ENCODE measurements at regions not wholly inside any gene's neighbourhood (a gene's known extent, or its start where the extent isn't known, plus 50 kb on each side); places are given as distances from the start of the nearest gene placed in this dataset.

DNA sequence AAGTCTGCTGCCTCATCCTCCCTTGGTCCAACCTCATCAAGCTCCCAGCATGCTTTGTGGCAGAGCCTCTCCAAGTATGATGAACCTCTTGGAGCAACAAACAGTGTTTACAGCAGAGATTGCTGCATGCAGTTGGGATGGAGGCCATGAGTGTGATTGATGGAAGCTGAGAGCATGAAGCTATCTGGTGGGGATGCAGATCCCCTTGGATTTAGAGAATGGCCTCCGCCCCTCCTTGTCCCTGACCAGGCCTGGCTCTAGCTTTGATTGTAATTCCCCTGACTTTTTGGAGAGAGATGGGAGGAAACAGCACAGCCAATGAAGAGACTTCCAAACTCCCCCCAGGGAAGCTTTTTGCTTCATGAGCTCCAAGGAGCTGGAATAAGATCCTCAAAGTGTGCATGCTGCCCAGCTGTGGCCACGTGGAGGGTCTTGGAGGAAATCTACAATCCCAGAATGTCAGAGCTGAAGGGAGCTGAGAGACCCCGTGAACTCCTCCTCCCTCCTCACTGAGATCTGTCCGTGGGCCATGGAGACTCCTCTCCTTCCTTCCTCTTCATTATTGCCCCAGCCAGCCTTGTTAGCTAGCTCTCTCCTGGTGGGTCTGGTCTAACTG lies 165.3 kb upstream of the USP24 start:
- no peak for DNase-seq (ENCODE audit: extremely low spot score)
- ChIA-PET CTCF (interaction anchor here (0.7 to 2.4 kb wide), 6 partner anchors 7 to 1204 kb away, joined by 3 to 9 read pairs (median 3); no protein-coding TSS in a partner anchor), POLR2A (no interaction called here)
- TF ChIP-seq, protein P1, sequence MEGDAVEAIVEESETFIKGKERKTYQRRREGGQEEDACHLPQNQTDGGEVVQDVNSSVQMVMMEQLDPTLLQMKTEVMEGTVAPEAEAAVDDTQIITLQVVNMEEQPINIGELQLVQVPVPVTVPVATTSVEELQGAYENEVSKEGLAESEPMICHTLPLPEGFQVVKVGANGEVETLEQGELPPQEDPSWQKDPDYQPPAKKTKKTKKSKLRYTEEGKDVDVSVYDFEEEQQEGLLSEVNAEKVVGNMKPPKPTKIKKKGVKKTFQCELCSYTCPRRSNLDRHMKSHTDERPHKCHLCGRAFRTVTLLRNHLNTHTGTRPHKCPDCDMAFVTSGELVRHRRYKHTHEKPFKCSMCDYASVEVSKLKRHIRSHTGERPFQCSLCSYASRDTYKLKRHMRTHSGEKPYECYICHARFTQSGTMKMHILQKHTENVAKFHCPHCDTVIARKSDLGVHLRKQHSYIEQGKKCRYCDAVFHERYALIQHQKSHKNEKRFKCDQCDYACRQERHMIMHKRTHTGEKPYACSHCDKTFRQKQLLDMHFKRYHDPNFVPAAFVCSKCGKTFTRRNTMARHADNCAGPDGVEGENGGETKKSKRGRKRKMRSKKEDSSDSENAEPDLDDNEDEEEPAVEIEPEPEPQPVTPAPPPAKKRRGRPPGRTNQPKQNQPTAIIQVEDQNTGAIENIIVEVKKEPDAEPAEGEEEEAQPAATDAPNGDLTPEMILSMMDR (IDR thresholded peaks at IDR 0.05; ENCODE audit: control extremely low read depth, extremely low read depth, low read depth, missing control alignments): no peak

DNA sequence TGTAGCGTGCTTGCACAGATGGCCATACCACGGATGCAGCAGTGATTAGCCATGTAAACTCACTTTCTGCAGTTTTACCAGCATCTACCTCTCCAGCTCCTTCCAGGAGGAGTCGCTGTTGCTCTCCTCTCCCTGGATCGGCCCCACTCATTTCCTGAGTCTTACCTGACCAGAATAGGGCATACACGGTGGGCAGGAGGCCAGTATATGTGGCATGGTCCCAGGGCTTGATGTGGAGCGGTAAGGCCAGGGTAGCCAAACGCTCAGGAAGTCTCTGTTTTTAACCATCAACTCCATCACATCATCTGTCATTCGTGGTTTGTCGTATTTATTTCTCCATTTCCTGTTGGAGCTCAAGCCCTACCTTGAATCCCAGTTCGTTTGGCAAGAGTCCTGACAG lies 163.4 kb upstream of the USP24 start:
- DNase-seq (ENCODE audit: extremely low spot score): peak; percentile 19
- TF ChIP-seq, protein P1 (IDR thresholded peaks at IDR 0.05; ENCODE audit: control extremely low read depth, extremely low read depth, low read depth, missing control alignments): peak; percentile 21
- POLR2A ChIA-PET: no interaction called here
- CTCF ChIA-PET: interaction anchor here (0.9 to 2.4 kb wide), 8 partner anchors 8 to 1205 kb away, joined by 3 to 19 read pairs (median 4); no protein-coding TSS in a partner anchor

DNA sequence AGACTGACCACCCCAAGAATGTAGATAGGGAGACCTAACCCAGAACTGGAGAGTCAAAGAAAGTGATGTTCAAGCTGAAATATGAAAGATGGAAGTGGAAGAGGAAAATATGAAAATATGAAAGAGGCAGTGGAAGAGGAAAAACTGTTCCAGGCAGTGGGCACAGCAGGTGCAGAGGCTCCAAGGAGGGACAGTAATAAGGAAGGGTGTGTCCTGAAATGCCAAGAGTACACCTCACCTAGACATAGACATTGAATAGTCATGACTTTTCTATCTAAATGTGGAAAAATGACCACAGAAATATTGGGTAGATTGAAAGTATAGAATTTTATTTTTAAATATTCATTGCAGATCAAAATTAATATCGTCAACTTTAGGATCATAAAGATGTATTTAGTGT lies 161.7 kb upstream of the USP24 start:
- TF ChIP-seq, protein P1 (IDR thresholded peaks at IDR 0.05; ENCODE audit: control extremely low read depth, extremely low read depth, low read depth, missing control alignments): no peak
- ChIA-PET CTCF (interaction anchor here (0.6 to 5.0 kb wide), 13 partner anchors 7 to 1332 kb away, joined by 3 to 35 read pairs (median 6); no protein-coding TSS in a partner anchor), POLR2A (no interaction called here)
- no peak for DNase-seq (ENCODE audit: extremely low spot score)

DNA sequence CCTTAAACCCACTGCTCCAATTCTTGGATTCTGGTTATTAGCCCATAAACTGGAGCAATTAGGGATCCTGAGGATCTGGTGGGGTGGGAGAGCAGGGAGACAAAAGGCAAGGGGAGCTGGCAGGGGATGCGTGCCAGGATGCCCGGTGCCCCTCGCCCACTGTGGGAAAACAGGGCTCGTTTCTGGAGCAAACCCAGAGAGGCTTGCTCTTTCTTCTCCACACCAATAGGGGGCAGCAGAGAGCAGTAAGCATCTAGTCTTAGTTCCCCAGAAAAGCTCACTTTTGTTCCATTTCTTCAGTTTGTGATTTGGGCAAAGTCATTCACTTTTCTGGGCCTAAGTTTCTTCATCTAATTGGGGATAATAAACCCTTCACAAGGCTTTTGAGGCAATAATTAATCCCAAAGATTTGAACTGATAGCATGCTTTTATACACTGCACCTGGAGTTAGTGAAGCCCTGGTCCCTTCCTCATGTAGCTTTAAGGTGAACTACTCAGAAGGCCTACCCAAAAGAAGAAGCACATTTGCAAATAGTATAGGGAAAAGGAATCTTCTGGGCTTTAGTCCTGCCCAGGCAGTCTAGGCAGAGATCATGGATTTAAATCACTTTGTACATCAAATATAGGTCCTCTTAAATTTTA lies 160.6 kb upstream of the USP24 start:
- DNase-seq (ENCODE audit: extremely low spot score): peak; percentile 68
- ChIA-PET CTCF (interaction anchor here (0.6 to 5.0 kb wide), 38 partner anchors 8 to 1377 kb away, joined by 3 to 35 read pairs (median 4); no protein-coding TSS in a partner anchor), POLR2A (interaction anchor here (0.6 kb wide), 1 partner anchor 115 kb away, joined by 4 read pairs; no protein-coding TSS in a partner anchor)

DNA sequence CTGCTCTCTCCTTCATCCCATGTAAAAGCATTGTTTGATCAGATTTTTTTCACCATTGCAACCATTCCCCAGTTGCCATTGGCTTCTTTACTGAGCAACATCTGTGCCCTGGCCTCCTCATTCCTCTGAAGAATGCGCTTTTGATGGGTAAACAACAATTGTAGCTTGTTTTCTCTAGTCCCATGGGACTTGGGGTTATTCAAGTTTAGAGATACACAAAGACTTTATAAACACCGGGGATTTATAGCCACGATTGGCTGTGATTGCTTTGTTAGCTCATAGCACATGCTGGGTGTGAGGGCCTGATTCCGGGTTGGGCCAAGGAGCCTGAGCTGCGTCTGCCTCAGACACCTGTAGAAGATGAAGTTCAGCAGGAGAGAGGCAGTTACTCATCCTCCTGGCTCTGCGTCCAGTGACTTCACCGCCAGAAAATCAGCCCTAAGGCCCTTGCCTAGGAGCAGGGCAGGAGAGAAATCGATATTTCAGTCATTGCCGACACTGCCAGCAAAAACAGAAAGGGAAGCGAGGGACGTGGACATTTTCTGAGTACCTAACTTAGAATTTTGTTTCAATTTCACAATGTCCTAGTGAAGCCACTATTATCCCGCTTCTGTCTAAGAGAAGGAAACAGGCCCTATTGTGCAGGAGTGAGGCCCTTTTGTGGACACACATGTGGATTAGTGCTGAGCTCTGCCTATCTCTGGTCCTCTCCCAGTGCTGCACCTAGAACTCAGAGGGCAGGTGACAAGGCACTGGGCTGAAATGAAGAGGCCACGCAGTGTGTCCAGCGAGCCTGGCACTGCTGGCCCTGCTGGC lies 159.8 kb upstream of the USP24 start:
- TF ChIP-seq, protein P1 (IDR thresholded peaks at IDR 0.05; ENCODE audit: control extremely low read depth, extremely low read depth, low read depth, missing control alignments): no peak
- no peak for DNase-seq (ENCODE audit: extremely low spot score)
- CTCF ChIA-PET: interaction anchor here (0.8 to 5.0 kb wide), 34 partner anchors 9 to 1378 kb away, joined by 3 to 35 read pairs (median 5); no protein-coding TSS in a partner anchor
- POLR2A ChIA-PET: interaction anchor here (0.6 kb wide), 1 partner anchor 115 kb away, joined by 4 read pairs; no protein-coding TSS in a partner anchor

More for the DNA sequence above, 160.6 kb upstream of the USP24 start:
- TF ChIP-seq, protein P1 (IDR thresholded peaks at IDR 0.05; ENCODE audit: control extremely low read depth, extremely low read depth, low read depth, missing control alignments): peak; percentile 78

DNA sequence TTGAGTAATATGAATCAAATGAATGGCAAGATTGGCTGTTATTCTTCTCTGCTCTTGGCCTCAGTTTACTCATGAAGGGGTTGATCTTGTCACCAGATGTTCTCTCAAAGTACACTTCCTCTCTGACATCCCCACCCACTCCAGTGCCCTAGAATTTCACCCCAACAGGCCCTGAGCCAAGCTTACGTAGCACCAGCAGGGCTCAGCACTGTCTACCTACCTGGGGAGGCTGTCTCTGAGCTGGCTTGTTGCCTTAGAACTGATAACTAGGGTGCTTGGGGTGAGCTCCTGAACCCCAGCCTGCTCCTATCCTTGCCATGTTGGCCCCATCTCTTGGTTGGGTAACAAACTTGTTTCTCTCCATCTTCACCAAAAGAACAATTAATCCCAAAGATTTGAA lies 159.1 kb upstream of the USP24 start:
- POLR2A ChIA-PET: no interaction called here
- TF ChIP-seq, protein P1 (IDR thresholded peaks at IDR 0.05; ENCODE audit: control extremely low read depth, extremely low read depth, low read depth, missing control alignments): no peak
- no peak for DNase-seq (ENCODE audit: extremely low spot score)
- CTCF ChIA-PET: interaction anchor here (1.2 to 5.0 kb wide), 16 partner anchors 10 to 1210 kb away, joined by 3 to 35 read pairs (median 6); no protein-coding TSS in a partner anchor

All from GM10248 (cell line).